GM19455 (cell line): ENCODE measurements at regions not wholly inside any gene's neighbourhood (a gene's known extent, or its start where the extent isn't known, plus 50 kb on each side); places are given as distances from the start of the nearest gene placed in this dataset.

Experiments used
- ATAC-seq: cut with Tn5 transposase; IDR thresholded peaks from one replicate; pipeline ENCODE4 v1.9.1; 2021; ENCODE audit not compliant: unreplicated experiment

GRCh38 chr20:16175322-16175961, 397.8 kb downstream of the KIF16B start:
- peak; percentile 79 for ATAC-seq

GRCh38 chr20:16174311-16174710, 398.9 kb downstream of the KIF16B start:
- no peak for ATAC-seq

GRCh38 chr20:16173044-16173443, 400.2 kb downstream of the KIF16B start:
- no peak for ATAC-seq

GRCh38 chr20:16171180-16171579, 402.1 kb downstream of the KIF16B start:
- ATAC-seq: no peak

GRCh38 chr20:16170406-16170971, 402.8 kb downstream of the KIF16B start:
- ATAC-seq: no peak

- ATAC-seq: no peak
These were observed 405.7 kb downstream of the KIF16B start for GRCh38 chr20:16167423-16168130.

GRCh38 chr20:16166737-16167136, 406.5 kb downstream of the KIF16B start:
- no peak for ATAC-seq

GRCh38 chr20:16158976-16159286, 414.3 kb downstream of the KIF16B start:
- peak; percentile 53 for ATAC-seq

GRCh38 chr20:16158090-16158975, 414.9 kb downstream of the KIF16B start:
- peak; percentile 73 for ATAC-seq

GRCh38 chr20:16147916-16148315, 425.3 kb downstream of the KIF16B start:
- ATAC-seq: no peak

GRCh38 chr20:16147216-16147615, 426.0 kb downstream of the KIF16B start:
- no peak for ATAC-seq

- ATAC-seq: no peak
These were observed 427.3 kb downstream of the KIF16B start for GRCh38 chr20:16145919-16146318.

- no peak for ATAC-seq
These were observed 429.7 kb downstream of the KIF16B start for GRCh38 chr20:16143596-16143995.

- no peak for ATAC-seq
These were observed 437.6 kb downstream of the KIF16B start for GRCh38 chr20:16135630-16136029.

- no peak for ATAC-seq
These were observed 441.0 kb downstream of the KIF16B start for GRCh38 chr20:16132036-16132798.

- ATAC-seq: no peak
These were observed 443.8 kb downstream of the KIF16B start for GRCh38 chr20:16129411-16129810.

- no peak for ATAC-seq
These were observed 444.6 kb downstream of the KIF16B start for GRCh38 chr20:16128538-16129106.

GRCh38 chr20:16125816-16126215, 447.4 kb downstream of the KIF16B start:
- no peak for ATAC-seq

- ATAC-seq: no peak
These were observed 448.1 kb downstream of the KIF16B start for GRCh38 chr20:16124911-16125776.

- ATAC-seq: no peak
These were observed 448.8 kb downstream of the KIF16B start for GRCh38 chr20:16124491-16124890.
